ENCODE measurements at regions not wholly inside any gene's neighbourhood (a gene's known extent, or its start where the extent isn't known, plus 50 kb on each side); places are given as distances from the start of the nearest gene placed in this dataset.
"Not testable (repeated sequence)": the region's sequence is repeated elsewhere in the genome, so short reads cannot be mapped to it uniquely, and the experiment has no call there.

GRCh38 chr9:134546746-134547145, 94.9 kb upstream of the COL5A1 start:
- DNase-seq (ENCODE audit: low spot score), result no peak

- DNase-seq (ENCODE audit: low spot score), result no peak
These were observed 94.2 kb upstream of the COL5A1 start for GRCh38 chr9:134547161-134548100.

DNA sequence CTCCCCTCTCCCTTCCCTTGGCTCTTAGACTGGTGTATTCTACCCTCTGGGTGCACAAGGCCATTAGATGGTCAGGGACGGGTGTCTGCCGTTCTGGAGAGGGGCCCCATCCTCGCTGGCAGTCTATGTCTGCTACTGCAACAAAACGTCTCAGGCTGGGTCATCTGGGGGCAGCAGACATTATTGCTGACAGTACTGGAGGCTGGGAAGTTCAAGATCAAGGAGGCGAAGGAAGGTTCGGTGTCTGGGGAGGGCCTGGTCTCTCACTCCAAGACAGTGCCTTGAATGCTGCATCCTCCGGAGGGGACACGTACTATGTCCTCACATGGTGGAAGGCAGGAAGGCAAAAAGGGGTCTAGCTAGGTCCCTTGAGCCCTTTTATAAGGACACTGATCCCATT, 93.4 kb upstream of the COL5A1 start:
- no peak for DNase-seq (ENCODE audit: low spot score)

GRCh38 chr9:134548618-134549017, 93.0 kb upstream of the COL5A1 start:
- DNase-seq (ENCODE audit: low spot score), result no peak

DNA sequence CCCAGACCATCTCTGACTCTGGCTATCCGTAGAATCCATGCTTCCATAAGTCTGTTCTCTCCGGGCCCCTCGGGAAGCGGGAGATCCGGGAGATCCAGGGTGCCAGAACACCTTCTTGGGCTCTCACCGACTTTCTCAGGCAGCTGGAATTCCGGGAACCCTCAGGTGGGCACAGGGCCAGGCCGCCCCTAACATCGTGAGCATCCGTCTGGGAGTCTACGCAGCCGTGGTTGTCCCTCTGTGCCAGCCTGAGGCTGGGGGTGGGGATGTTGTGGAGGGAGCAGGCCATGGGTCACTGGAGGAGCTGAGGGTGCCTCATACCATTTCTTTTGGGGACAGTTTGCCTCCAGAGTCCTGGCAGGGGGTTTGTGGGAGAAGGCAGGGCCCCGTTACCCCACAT, 92.3 kb upstream of the COL5A1 start:
- no peak for DNase-seq (ENCODE audit: low spot score)

GRCh38 chr9:134550081-134550480, 91.5 kb upstream of the COL5A1 start:
- not testable (repeated sequence) for DNase-seq (ENCODE audit: low spot score)

DNA sequence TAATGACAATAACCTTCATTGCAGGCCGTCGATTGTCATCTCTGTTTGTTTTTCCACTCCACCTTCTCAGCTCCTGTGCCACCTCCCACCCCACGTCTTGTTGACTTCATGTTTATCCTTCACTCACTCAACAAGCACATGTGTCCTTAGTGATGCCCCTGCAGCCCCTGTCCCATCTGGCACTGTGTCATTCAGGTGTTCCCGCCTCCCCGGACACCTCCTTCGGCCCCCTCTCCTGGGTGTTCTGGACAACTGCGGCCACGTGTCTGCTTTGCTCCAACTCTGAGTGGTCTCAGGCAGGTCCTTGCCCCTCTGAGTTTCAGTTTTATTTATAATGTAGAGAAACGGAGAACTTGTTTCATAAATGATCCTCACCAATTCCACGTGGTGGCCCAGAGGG, 91.0 kb upstream of the COL5A1 start:
- no peak for DNase-seq (ENCODE audit: low spot score)

DNA sequence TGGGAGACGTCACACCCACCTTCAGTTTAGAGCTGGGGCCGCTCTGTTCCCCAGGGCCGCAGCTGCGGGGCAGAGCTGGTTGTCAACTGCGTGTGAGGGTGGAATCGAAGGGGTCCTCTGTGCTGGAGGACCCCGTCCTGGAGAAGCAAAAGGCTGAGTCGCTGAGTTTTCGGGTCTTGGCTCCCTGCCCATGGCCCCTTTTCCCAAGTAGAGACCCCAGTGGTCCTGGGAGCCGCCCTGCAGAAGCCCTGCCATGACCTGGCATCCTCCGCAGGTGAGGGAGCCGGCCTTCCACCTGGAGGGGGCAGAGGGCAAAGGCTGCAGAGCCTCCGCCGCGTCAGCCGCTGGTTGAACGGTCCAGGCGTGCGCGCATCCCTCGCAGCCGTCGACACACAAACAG, 90.4 kb upstream of the COL5A1 start:
- DNase-seq (ENCODE audit: low spot score), result no peak

GRCh38 chr9:134551644-134552348, 89.8 kb upstream of the COL5A1 start:
- peak; percentile 25 for DNase-seq (ENCODE audit: low spot score)

GRCh38 chr9:134552349-134552990, 89.1 kb upstream of the COL5A1 start:
- no peak for DNase-seq (ENCODE audit: low spot score)

GRCh38 chr9:134553061-134553891, 88.3 kb upstream of the COL5A1 start:
- DNase-seq (ENCODE audit: low spot score), result no peak

- DNase-seq (ENCODE audit: low spot score), result no peak
These were observed 87.6 kb upstream of the COL5A1 start for GRCh38 chr9:134553996-134554372.

- DNase-seq (ENCODE audit: low spot score), result no peak
These were observed 87.1 kb upstream of the COL5A1 start for GRCh38 chr9:134554373-134555093.

GRCh38 chr9:134555094-134555650, 86.4 kb upstream of the COL5A1 start:
- DNase-seq (ENCODE audit: low spot score), result no peak

DNA sequence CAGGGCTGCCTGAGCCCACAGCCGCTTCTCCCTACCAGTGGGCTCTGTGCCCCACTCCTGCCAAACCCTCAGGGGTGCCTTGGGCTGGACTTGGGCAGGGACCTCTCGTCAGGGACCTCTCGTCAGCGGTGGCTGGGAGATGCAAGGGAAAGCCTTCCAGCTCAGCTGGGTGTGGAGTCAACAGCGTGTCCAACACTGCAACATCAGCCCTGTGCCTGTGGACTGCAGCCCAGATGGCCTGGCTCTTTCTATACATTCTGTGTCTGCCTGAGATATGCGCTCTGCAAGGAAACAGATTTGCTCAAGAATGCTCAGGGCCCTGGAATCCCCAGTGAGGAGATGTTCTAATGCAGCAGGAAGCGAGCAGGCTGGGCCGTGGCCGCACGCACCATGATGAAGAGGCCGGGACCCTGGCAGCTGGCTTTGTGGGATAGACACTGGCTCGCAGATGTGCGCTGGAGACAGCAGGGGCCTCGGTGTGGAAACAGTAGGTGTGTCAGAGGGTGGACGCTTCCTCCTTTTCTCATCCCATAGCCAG, 85.0 kb upstream of the COL5A1 start:
- DNase-seq (ENCODE audit: low spot score), result no peak

- no peak for DNase-seq (ENCODE audit: low spot score)
These were observed 84.3 kb upstream of the COL5A1 start for GRCh38 chr9:134557331-134557730.

GRCh38 chr9:134558124-134558905, 83.3 kb upstream of the COL5A1 start:
- no peak for DNase-seq (ENCODE audit: low spot score)

DNA sequence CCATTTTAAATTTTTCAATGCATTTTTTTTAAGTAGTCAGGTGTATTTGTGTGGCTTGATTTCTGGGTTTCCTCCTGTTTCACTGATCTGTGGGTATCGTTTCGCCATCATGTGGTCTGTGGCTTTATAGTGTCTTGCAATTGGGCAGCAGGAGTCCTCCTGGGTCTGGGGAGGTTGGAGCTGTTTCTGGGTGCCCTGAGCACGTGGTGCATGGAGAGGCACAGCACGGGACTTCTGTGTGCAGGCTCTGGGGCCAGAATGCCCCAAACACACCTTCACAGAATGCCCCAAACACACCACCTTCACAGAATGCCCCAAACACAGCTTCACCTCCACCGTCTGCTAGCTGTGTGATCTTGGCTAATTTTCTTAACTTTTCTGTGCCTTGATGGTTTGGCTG, 82.6 kb upstream of the COL5A1 start:
- no peak for DNase-seq (ENCODE audit: low spot score)

GRCh38 chr9:134560206-134560605, 81.4 kb upstream of the COL5A1 start:
- no peak for DNase-seq (ENCODE audit: low spot score)

GRCh38 chr9:134560654-134561053, 80.9 kb upstream of the COL5A1 start:
- DNase-seq (ENCODE audit: low spot score), result no peak

All from globus pallidus (tissue), 1 donor.